GM23338 (cell line): ENCODE measurements at regions not wholly inside any gene's neighbourhood (a gene's known extent, or its start where the extent isn't known, plus 50 kb on each side); places are given as distances from the start of the nearest gene placed in this dataset.

Source experiments
- ATAC-seq: fragments of 200-7000 bp; cut with Tn5 transposase; 3 replicates; pipeline ENCODE4 v1.9.1; 2020
- DNase-seq: peaks from one replicate; pipeline ENCODE4 v3.0.0-alpha.2; 2015; ENCODE audit warnings: low spot score
- H2AFZ ChIP-seq: fragments of 200-600 bp; sonication (generic); 2 replicates; pipeline ENCODE4 v1.8.0; 2016; ENCODE audit warnings: antibody characterized with exemption, mild to moderate bottlenecking, moderate library complexity
- H3F3A ChIP-seq: fragments of 200-600 bp; sonication (generic); replicated peaks from 2 replicates; pipeline ENCODE4 v1.8.0; 2017; ENCODE audit warnings: antibody characterized with exemption, mixed run types, low read depth
- H3K27ac ChIP-seq: fragments of 200-600 bp; sonication (generic); 2 replicates; pipeline ENCODE4 v1.6.1; 2016; ENCODE audit warnings: low read depth
- H3K27me3 ChIP-seq: fragments of 200-600 bp; sonication (generic); 2 replicates; pipeline ENCODE4 v1.8.0; 2016; ENCODE audit warnings: mild to moderate bottlenecking, mixed run types, moderate library complexity; ENCODE audit not compliant: insufficient read depth
- H3K36me3 ChIP-seq: fragments of 200-600 bp; sonication (generic); 2 replicates; pipeline ENCODE4 v1.8.0; 2016; ENCODE audit warnings: mild to moderate bottlenecking; ENCODE audit not compliant: insufficient read depth
- H3K4me1 ChIP-seq: fragments of 200-600 bp; sonication (generic); 2 replicates; pipeline ENCODE4 v1.8.0; 2016; ENCODE audit warnings: mild to moderate bottlenecking, moderate library complexity; ENCODE audit not compliant: insufficient read depth
- H3K4me2 ChIP-seq: fragments of 200-600 bp; sonication (generic); 2 replicates; pipeline ENCODE4 v1.7.1; 2017; ENCODE audit warnings: mixed run types
- H3K4me3 ChIP-seq: fragments of 200-600 bp; sonication (generic); 2 replicates; pipeline ENCODE4 v1.6.1; 2016; ENCODE audit warnings: mixed run types
- H3K79me2 ChIP-seq: fragments of 200-600 bp; sonication (generic); replicated peaks from 2 replicates; pipeline ENCODE4 v1.8.0; 2017; ENCODE audit warnings: mild to moderate bottlenecking; ENCODE audit not compliant: insufficient read depth
- H3K9me2 ChIP-seq: fragments of 200-600 bp; sonication (generic); 2 replicates; pipeline ENCODE4 v1.8.0; 2017; ENCODE audit not compliant: insufficient read depth
- H4K20me1 ChIP-seq: fragments of 200-600 bp; sonication (generic); replicated peaks from 2 replicates; pipeline ENCODE4 v1.8.0; 2017; ENCODE audit warnings: mild to moderate bottlenecking; ENCODE audit not compliant: insufficient read depth
- H3K27ac Mint-ChIP-seq: 2 replicates; pipeline ENCODE4 v1.8.0; 2020; ENCODE audit warnings: inconsistent platforms, mild to moderate bottlenecking, moderate library complexity, mixed read lengths
- H3K27me3 Mint-ChIP-seq: 3 replicates; pipeline ENCODE4 v1.8.0; 2022; ENCODE audit warnings: low read depth, mild to moderate bottlenecking, moderate library complexity, mixed read lengths, inconsistent platforms; ENCODE audit not compliant: insufficient read depth, poor library complexity
- H3K36me3 Mint-ChIP-seq: 3 replicates; pipeline ENCODE4 v1.8.0; 2021; ENCODE audit warnings: low read depth, mild to moderate bottlenecking, inconsistent platforms, moderate library complexity, mixed read lengths
- H3K4me1 Mint-ChIP-seq: 3 replicates; pipeline ENCODE4 v1.8.0; 2020; ENCODE audit warnings: mild to moderate bottlenecking, inconsistent platforms, mixed read lengths
- H3K4me3 Mint-ChIP-seq: 3 replicates; pipeline ENCODE4 v1.8.0; 2021; ENCODE audit warnings: moderate library complexity, mild to moderate bottlenecking, inconsistent platforms, mixed read lengths
- H3K9me3 Mint-ChIP-seq: 3 replicates; pipeline ENCODE4 v1.8.0; 2020; ENCODE audit warnings: moderate library complexity, mild to moderate bottlenecking, inconsistent platforms, mixed read lengths
- EZH2 ChIP-seq: fragments of 200-600 bp; sonication (generic); IDR thresholded peaks from one replicate; pipeline ENCODE4 v1.8.0; 2017; ENCODE audit warnings: antibody characterized with exemption, mild to moderate bottlenecking, low read depth; ENCODE audit not compliant: unreplicated experiment
- EZH2phosphoT487 ChIP-seq: fragments of 200-600 bp; sonication (generic); IDR thresholded peaks from one replicate; pipeline ENCODE4 v1.8.1; 2018; ENCODE audit warnings: antibody characterized with exemption; ENCODE audit not compliant: unreplicated experiment
- JUNB ChIP-seq: IDR thresholded peaks from one replicate; pipeline ENCODE4 v1.6.1; 2016; ENCODE audit warnings: antibody characterized with exemption; ENCODE audit not compliant: unreplicated experiment
- NANOG ChIP-seq: IDR thresholded peaks from 2 replicates; pipeline ENCODE4 v1.6.1; 2016; ENCODE audit warnings: antibody characterized with exemption, borderline replicate concordance
- POLR2AphosphoS5 ChIP-seq: IDR thresholded peaks from 2 replicates; pipeline ENCODE4 v1.6.1; 2016; ENCODE audit warnings: antibody characterized with exemption, low read depth
- TF ChIP-seq, protein P1 (sequence below): IDR thresholded peaks from one replicate; pipeline ENCODE4 v1.6.1; 2018; ENCODE audit warnings: antibody characterized with exemption; ENCODE audit not compliant: unreplicated experiment
- TF ChIP-seq, protein P2 (sequence below): fragments of 250-450 bp; sonication (Bioruptor Pico); IDR thresholded peaks from 2 replicates; pipeline ENCODE4 v1.5.0; 2020; ENCODE audit warnings: mild to moderate bottlenecking, moderate library complexity

DNA sequence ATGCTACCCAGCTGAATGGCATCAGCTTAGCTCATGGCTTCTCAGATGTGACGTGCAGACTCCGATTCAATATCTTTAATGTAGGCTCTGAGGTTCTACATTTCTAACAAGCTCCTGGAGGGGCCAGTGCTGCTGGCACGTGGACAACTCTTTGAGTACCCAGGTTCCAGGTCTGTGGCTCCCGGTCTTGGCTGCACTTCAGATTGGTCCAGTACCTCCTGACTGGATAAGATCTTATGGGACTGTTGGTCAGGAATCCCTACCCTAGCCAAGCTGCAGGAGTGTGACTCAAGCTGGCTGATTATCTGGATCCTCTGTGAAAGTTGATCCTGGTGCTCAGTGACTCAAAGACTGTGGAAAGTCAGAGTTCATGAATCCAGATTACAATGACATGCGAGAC is 222.1 kb downstream of the ANKRD30B start:
- Histone ChIP-seq H3K4me2 (no peak overlapping the region), H3K27ac (no peak overlapping the region), H4K20me1 (no peaks in the 10 kb centered on the region), H3K79me2 (no peaks in the 10 kb centered on the region), H3K36me3 (no peaks in the 10 kb centered on the region), H3K9me2 (no peaks in the 10 kb centered on the region), H2AFZ (no peak overlapping the region), H3F3A (no peaks in the 10 kb centered on the region), H3K4me3 (no peak overlapping the region), H3K27me3 (no peaks in the 10 kb centered on the region), H3K4me1 (no peaks in the 10 kb centered on the region)
- Mint-ChIP-seq H3K9me3 (peaks cover 57% of the 10 kb centered on the region), H3K4me1 (peaks cover 6% of the 10 kb centered on the region), H3K27ac (no peak overlapping the region), H3K36me3 (peaks cover 9% of the 10 kb centered on the region; the same call in 2 of the 3 replicates), H3K27me3 (peaks cover 9% of the 10 kb centered on the region), H3K4me3 (no peak overlapping the region)
- ATAC-seq (no peak), DNase-seq (no peak)
- TF ChIP-seq EZH2 = no peak
- no peak for TF ChIP-seq NANOG
- no peak for TF ChIP-seq JUNB
- no peak for TF ChIP-seq POLR2AphosphoS5
- TF ChIP-seq, protein P1, sequence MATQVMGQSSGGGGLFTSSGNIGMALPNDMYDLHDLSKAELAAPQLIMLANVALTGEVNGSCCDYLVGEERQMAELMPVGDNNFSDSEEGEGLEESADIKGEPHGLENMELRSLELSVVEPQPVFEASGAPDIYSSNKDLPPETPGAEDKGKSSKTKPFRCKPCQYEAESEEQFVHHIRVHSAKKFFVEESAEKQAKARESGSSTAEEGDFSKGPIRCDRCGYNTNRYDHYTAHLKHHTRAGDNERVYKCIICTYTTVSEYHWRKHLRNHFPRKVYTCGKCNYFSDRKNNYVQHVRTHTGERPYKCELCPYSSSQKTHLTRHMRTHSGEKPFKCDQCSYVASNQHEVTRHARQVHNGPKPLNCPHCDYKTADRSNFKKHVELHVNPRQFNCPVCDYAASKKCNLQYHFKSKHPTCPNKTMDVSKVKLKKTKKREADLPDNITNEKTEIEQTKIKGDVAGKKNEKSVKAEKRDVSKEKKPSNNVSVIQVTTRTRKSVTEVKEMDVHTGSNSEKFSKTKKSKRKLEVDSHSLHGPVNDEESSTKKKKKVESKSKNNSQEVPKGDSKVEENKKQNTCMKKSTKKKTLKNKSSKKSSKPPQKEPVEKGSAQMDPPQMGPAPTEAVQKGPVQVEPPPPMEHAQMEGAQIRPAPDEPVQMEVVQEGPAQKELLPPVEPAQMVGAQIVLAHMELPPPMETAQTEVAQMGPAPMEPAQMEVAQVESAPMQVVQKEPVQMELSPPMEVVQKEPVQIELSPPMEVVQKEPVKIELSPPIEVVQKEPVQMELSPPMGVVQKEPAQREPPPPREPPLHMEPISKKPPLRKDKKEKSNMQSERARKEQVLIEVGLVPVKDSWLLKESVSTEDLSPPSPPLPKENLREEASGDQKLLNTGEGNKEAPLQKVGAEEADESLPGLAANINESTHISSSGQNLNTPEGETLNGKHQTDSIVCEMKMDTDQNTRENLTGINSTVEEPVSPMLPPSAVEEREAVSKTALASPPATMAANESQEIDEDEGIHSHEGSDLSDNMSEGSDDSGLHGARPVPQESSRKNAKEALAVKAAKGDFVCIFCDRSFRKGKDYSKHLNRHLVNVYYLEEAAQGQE = no peak
- TF ChIP-seq EZH2phosphoT487 = no peak

DNA sequence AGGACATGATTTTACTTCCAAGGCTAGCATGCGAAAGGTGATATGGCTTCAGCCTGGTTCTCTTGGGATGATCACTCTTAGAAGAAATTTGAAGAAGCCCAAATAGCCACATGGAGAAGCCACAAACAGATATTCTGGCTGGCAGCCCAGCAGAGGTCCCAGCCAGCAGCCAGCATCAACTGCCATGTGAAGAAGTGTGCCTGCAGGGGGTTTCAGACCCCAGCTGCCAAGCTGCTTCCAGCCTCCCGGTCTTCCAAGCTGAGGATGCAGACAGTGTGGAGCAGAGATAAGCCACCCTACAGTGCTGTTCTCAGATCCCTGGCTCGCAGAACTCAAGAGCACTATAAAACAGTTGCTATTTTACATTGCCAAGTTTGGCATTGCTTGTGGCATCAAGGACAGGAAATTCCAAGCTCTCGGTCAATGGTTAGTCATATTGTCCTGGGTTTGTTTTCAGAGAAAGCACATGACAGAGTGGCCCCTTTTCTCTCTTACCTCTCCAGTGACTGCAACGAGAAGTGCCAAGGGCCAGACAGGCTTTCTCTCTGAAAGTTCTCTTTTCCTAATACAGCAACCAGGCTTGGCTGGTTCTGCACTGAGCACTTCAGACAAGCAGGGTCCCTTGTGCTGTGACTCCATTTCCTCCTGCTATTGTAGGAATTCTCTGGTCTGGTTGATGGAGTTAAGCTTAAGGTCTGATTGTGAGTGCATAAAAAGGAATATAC is 223.7 kb downstream of the ANKRD30B start:
- Mint-ChIP-seq H3K27ac (no peak overlapping the region), H3K36me3 (peaks cover 7% of the 10 kb centered on the region), H3K4me3 (no peak overlapping the region), H3K27me3 (peaks cover 9% of the 10 kb centered on the region), H3K9me3 (peaks cover 73% of the 10 kb centered on the region), H3K4me1 (peaks cover 7% of the 10 kb centered on the region)
- no peak overlapping the region for H2AFZ ChIP-seq
- H3K27me3 ChIP-seq = no peaks in the 10 kb centered on the region
- ATAC-seq = no peak
- H3K79me2 ChIP-seq = no peaks in the 10 kb centered on the region
- H3K9me2 ChIP-seq = no peaks in the 10 kb centered on the region
- H3F3A ChIP-seq = no peaks in the 10 kb centered on the region
- H3K4me1 ChIP-seq = no peaks in the 10 kb centered on the region
- H3K27ac ChIP-seq = no peak overlapping the region
- H3K4me2 ChIP-seq = no peak overlapping the region
- H4K20me1 ChIP-seq = no peaks in the 10 kb centered on the region
- DNase-seq = no peak
- H3K36me3 ChIP-seq = no peaks in the 10 kb centered on the region
- H3K4me3 ChIP-seq = no peak overlapping the region
- TF ChIP-seq, protein P1 = no peak
- TF ChIP-seq, protein P2, sequence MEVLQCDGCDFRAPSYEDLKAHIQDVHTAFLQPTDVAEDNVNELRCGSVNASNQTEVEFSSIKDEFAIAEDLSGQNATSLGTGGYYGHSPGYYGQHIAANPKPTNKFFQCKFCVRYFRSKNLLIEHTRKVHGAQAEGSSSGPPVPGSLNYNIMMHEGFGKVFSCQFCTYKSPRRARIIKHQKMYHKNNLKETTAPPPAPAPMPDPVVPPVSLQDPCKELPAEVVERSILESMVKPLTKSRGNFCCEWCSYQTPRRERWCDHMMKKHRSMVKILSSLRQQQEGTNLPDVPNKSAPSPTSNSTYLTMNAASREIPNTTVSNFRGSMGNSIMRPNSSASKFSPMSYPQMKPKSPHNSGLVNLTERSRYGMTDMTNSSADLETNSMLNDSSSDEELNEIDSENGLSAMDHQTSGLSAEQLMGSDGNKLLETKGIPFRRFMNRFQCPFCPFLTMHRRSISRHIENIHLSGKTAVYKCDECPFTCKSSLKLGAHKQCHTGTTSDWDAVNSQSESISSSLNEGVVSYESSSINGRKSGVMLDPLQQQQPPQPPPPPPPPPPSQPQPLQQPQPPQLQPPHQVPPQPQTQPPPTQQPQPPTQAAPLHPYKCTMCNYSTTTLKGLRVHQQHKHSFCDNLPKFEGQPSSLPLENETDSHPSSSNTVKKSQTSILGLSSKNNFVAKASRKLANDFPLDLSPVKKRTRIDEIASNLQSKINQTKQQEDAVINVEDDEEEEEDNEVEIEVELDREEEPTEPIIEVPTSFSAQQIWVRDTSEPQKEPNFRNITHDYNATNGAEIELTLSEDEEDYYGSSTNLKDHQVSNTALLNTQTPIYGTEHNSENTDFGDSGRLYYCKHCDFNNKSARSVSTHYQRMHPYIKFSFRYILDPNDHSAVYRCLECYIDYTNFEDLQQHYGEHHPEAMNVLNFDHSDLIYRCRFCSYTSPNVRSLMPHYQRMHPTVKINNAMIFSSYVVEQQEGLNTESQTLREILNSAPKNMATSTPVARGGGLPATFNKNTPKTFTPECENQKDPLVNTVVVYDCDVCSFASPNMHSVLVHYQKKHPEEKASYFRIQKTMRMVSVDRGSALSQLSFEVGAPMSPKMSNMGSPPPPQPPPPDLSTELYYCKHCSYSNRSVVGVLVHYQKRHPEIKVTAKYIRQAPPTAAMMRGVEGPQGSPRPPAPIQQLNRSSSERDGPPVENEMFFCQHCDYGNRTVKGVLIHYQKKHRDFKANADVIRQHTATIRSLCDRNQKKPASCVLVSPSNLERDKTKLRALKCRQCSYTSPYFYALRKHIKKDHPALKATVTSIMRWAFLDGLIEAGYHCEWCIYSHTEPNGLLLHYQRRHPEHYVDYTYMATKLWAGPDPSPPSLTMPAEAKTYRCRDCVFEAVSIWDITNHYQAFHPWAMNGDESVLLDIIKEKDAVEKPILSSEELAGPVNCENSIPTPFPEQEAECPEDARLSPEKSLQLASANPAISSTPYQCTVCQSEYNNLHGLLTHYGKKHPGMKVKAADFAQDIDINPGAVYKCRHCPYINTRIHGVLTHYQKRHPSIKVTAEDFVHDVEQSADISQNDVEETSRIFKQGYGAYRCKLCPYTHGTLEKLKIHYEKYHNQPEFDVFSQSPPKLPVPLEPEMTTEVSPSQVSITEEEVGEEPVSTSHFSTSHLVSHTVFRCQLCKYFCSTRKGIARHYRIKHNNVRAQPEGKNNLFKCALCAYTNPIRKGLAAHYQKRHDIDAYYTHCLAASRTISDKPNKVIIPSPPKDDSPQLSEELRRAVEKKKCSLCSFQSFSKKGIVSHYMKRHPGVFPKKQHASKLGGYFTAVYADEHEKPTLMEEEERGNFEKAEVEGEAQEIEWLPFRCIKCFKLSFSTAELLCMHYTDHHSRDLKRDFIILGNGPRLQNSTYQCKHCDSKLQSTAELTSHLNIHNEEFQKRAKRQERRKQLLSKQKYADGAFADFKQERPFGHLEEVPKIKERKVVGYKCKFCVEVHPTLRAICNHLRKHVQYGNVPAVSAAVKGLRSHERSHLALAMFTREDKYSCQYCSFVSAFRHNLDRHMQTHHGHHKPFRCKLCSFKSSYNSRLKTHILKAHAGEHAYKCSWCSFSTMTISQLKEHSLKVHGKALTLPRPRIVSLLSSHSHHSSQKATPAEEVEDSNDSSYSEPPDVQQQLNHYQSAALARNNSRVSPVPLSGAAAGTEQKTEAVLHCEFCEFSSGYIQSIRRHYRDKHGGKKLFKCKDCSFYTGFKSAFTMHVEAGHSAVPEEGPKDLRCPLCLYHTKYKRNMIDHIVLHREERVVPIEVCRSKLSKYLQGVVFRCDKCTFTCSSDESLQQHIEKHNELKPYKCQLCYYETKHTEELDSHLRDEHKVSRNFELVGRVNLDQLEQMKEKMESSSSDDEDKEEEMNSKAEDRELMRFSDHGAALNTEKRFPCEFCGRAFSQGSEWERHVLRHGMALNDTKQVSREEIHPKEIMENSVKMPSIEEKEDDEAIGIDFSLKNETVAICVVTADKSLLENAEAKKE = no peak
- TF ChIP-seq POLR2AphosphoS5 = no peak
